DMS 273 (cell line): ENCODE measurements at regions not wholly inside any gene's neighbourhood (a gene's known extent, or its start where the extent isn't known, plus 50 kb on each side); places are given as distances from the start of the nearest gene placed in this dataset.
"Not testable (repeated sequence)": the region's sequence is repeated elsewhere in the genome, so short reads cannot be mapped to it uniquely, and the experiment has no call there.

Experiments used
- DNase-seq: peaks from one replicate; lab custom pipeline; 2025; ENCODE audit not compliant: unreplicated experiment; lab: John Stamatoyannopoulos, UW

GRCh38 chr17:37859451-37859850 lies 64.8 kb upstream of the TBC1D3K start:
- DNase-seq = no peak

- not testable (repeated sequence) for DNase-seq
Observed at GRCh38 chr17:37858391-37858790, 65.8 kb upstream of the TBC1D3K start.

- DNase-seq = no peak
Observed at GRCh38 chr17:37856245-37856644, 68.0 kb upstream of the TBC1D3K start.

- DNase-seq = no peak
Observed at GRCh38 chr17:37849617-37849972, 74.6 kb upstream of the TBC1D3K start.

- DNase-seq = no peak
Observed at GRCh38 chr17:37848690-37849616, 75.3 kb upstream of the TBC1D3K start.

- DNase-seq = no peak
Observed at GRCh38 chr17:37847811-37848331, 76.3 kb upstream of the TBC1D3K start.

GRCh38 chr17:37847102-37847501 lies 77.1 kb upstream of the TBC1D3K start:
- DNase-seq = no peak

GRCh38 chr17:37844977-37845293 lies 79.3 kb upstream of the TBC1D3K start:
- DNase-seq = no peak

- DNase-seq = peak; percentile 57
Observed at GRCh38 chr17:37844158-37844976, 79.8 kb upstream of the TBC1D3K start.

GRCh38 chr17:37842401-37842800 lies 81.8 kb upstream of the TBC1D3K start:
- no peak for DNase-seq

GRCh38 chr17:37841232-37841631 lies 83.0 kb upstream of the TBC1D3K start:
- DNase-seq = no peak

- DNase-seq = no peak
Observed at GRCh38 chr17:37840576-37840975, 83.6 kb upstream of the TBC1D3K start.

GRCh38 chr17:37839196-37839978 lies 84.8 kb upstream of the TBC1D3K start:
- DNase-seq = no peak

- DNase-seq = no peak
Observed at GRCh38 chr17:37838276-37838675, 85.9 kb upstream of the TBC1D3K start.

GRCh38 chr17:37836593-37836992 lies 87.6 kb upstream of the TBC1D3K start:
- no peak for DNase-seq

GRCh38 chr17:37834168-37834567 lies 89.3 kb upstream of the HNF1B start:
- DNase-seq = no peak

GRCh38 chr17:37833237-37833859 lies 88.5 kb upstream of the HNF1B start:
- DNase-seq = no peak

GRCh38 chr17:37831986-37832385 lies 87.1 kb upstream of the HNF1B start:
- DNase-seq = no peak

GRCh38 chr17:37831492-37831891 lies 86.6 kb upstream of the HNF1B start:
- no peak for DNase-seq

GRCh38 chr17:37830151-37830993 lies 85.5 kb upstream of the HNF1B start:
- DNase-seq = no peak
